ENCODE measurements at regions not wholly inside any gene's neighbourhood (a gene's known extent, or its start where the extent isn't known, plus 50 kb on each side); places are given as distances from the start of the nearest gene placed in this dataset.
A peak's percentile ranks its signal among the peaks of the same experiment; 100 is the strongest.

- no peak for FAIRE-seq
Measured at GRCh38 chr7:25546306-25546705, 318.0 kb upstream of the NPVF start.

GRCh38 chr7:25549271-25549921, 321.1 kb upstream of the NPVF start:
- no peak for FAIRE-seq
- no peak for DNase-seq (ENCODE audit: low spot score)

More at GRCh38 chr7:25546306-25546705, 318.0 kb upstream of the NPVF start:
- DNase-seq (ENCODE audit: low spot score) = no peak

- DNase-seq (ENCODE audit: low spot score) = no peak
- no peak for FAIRE-seq
Measured at GRCh38 chr7:25550149-25550548, 321.9 kb upstream of the NPVF start.

- DNase-seq (ENCODE audit: low spot score) (no peak), FAIRE-seq (no peak)
Measured at GRCh38 chr7:25552998-25553397, 324.7 kb upstream of the NPVF start.

- DNase-seq (ENCODE audit: low spot score) (no peak), FAIRE-seq (no peak)
Measured at GRCh38 chr7:25553580-25554291, 325.4 kb upstream of the NPVF start.

GRCh38 chr7:25557379-25557917, 329.2 kb upstream of the NPVF start:
- DNase-seq (ENCODE audit: low spot score) = no peak
- FAIRE-seq = no peak

- FAIRE-seq = no peak
Measured at GRCh38 chr7:25557930-25558329, 329.6 kb upstream of the NPVF start.

GRCh38 chr7:25558605-25559004, 330.3 kb upstream of the NPVF start:
- FAIRE-seq = no peak
- DNase-seq (ENCODE audit: low spot score) = no peak

More at GRCh38 chr7:25557930-25558329, 329.6 kb upstream of the NPVF start:
- DNase-seq (ENCODE audit: low spot score) = no peak

- DNase-seq (ENCODE audit: low spot score) (no peak), FAIRE-seq (no peak)
Measured at GRCh38 chr7:25559581-25560367, 331.5 kb upstream of the NPVF start.

- no peak for FAIRE-seq
Measured at GRCh38 chr7:25562673-25563182, 334.4 kb upstream of the NPVF start.

GRCh38 chr7:25565002-25565401, 336.7 kb upstream of the NPVF start:
- FAIRE-seq = no peak
- DNase-seq (ENCODE audit: low spot score) = no peak

More at GRCh38 chr7:25562673-25563182, 334.4 kb upstream of the NPVF start:
- DNase-seq (ENCODE audit: low spot score) = no peak

GRCh38 chr7:25565949-25566348, 337.7 kb upstream of the NPVF start:
- DNase-seq (ENCODE audit: low spot score) (peak; percentile 53), FAIRE-seq (peak; percentile 92)

- no peak for DNase-seq (ENCODE audit: low spot score)
Measured at GRCh38 chr7:25567430-25567829, 339.1 kb upstream of the NPVF start.

GRCh38 chr7:25569765-25570164, 341.5 kb upstream of the NPVF start:
- no peak for DNase-seq (ENCODE audit: low spot score)
- no peak for FAIRE-seq

More at GRCh38 chr7:25567430-25567829, 339.1 kb upstream of the NPVF start:
- peak; percentile 62 for FAIRE-seq

- DNase-seq (ENCODE audit: low spot score) = no peak
- FAIRE-seq = no peak
Measured at GRCh38 chr7:25572423-25572822, 344.1 kb upstream of the NPVF start.

GRCh38 chr7:25574828-25575227, 346.5 kb upstream of the NPVF start:
- FAIRE-seq = no peak

GRCh38 chr7:25575634-25576033, 347.3 kb upstream of the NPVF start:
- FAIRE-seq = no peak
- DNase-seq (ENCODE audit: low spot score) = no peak

More at GRCh38 chr7:25574828-25575227, 346.5 kb upstream of the NPVF start:
- DNase-seq (ENCODE audit: low spot score) = no peak

GRCh38 chr7:25578991-25579777, 350.9 kb upstream of the NPVF start:
- no peak for FAIRE-seq
- no peak for DNase-seq (ENCODE audit: low spot score)

GRCh38 chr7:25579778-25580075, 351.4 kb upstream of the NPVF start:
- DNase-seq (ENCODE audit: low spot score) (no peak), FAIRE-seq (no peak)

- DNase-seq (ENCODE audit: low spot score) (no peak), FAIRE-seq (no peak)
Measured at GRCh38 chr7:25580141-25580540, 351.9 kb upstream of the NPVF start.

GRCh38 chr7:25583621-25584020, 355.3 kb upstream of the NPVF start:
- FAIRE-seq = no peak

More at GRCh38 chr7:25583621-25584020, 355.3 kb upstream of the NPVF start:
- no peak for DNase-seq (ENCODE audit: low spot score)

All from RCC 7860 (cell line).